Upper lobe of left lung (tissue), 4 donors: ENCODE measurements at regions not wholly inside any gene's neighbourhood (a gene's known extent, or its start where the extent isn't known, plus 50 kb on each side); places are given as distances from the start of the nearest gene placed in this dataset.

Experiments used
- CTCF ChIP-seq, 6 experiments: fragments of 450-650 bp in 4 of 6; fragments of 200-600 bp in 2 of 6; sonication (generic) in 2 of 6; IDR thresholded peaks; one replicate each; pipeline ENCODE4 v1.5.1; 2016 to 2019; ENCODE audit warnings: antibody characterized with exemption in 6 of 6
- POLR2A ChIP-seq, 4 donors: fragments of 450-650 bp; IDR thresholded peaks; one replicate each; pipeline ENCODE4 v1.5.1; 2016 to 2017; ENCODE audit warnings: antibody characterized with exemption in 4 of 4, mild to moderate bottlenecking in 2 of 4
- POLR2AphosphoS5 ChIP-seq, 2 donors: sonication (generic); formaldehyde crosslinking; IDR thresholded peaks; one replicate each; pipeline ENCODE4 v1.5.1; 2017; ENCODE audit warnings: antibody characterized with exemption in 2 of 2

GRCh38 chr2:144582651-144583380 is 62.9 kb upstream of the ZEB2 start:
- no peak for TF ChIP-seq CTCF (IDR thresholded peaks at IDR 0.05)
- TF ChIP-seq POLR2A (IDR thresholded peaks at IDR 0.05), result no peak
- TF ChIP-seq POLR2AphosphoS5 (IDR thresholded peaks at IDR 0.05), result peak in 1 of 2 donors; percentile 47
